Lower leg skin (tissue), 3 donors: ENCODE measurements at regions not wholly inside any gene's neighbourhood (a gene's known extent, or its start where the extent isn't known, plus 50 kb on each side); places are given as distances from the start of the nearest gene placed in this dataset.

Experiments used
- CTCF ChIP-seq, 3 donors: fragments of 450-650 bp; IDR thresholded peaks; one replicate each; pipeline ENCODE4 v1.5.1; 2016; ENCODE audit warnings: antibody characterized with exemption in 3 of 3, mild to moderate bottlenecking in 3 of 3, moderate library complexity in 2 of 3
- POLR2A ChIP-seq, 2 donors: fragments of 450-650 bp; IDR thresholded peaks; one replicate each; pipeline ENCODE4 v1.6.1; 2016 to 2017; ENCODE audit warnings: antibody characterized with exemption in 2 of 2, mild to moderate bottlenecking in 1 of 2, moderate library complexity in 1 of 2

GRCh38 chr7:41328544-41328943 is 374.3 kb downstream of the INHBA start:
- TF ChIP-seq CTCF (IDR thresholded peaks at IDR 0.05): no peak
- TF ChIP-seq POLR2A (IDR thresholded peaks at IDR 0.05): no peak
